DLD1 (cell line): ENCODE measurements at regions not wholly inside any gene's neighbourhood (a gene's known extent, or its start where the extent isn't known, plus 50 kb on each side); places are given as distances from the start of the nearest gene placed in this dataset.

Experiments
- in situ Hi-C: cut with HindIII; loops from 2 replicates; pipeline ENCODE4 v1.10.0; 2017; ENCODE audit warnings: low sequenced_read_pairs

DNA sequence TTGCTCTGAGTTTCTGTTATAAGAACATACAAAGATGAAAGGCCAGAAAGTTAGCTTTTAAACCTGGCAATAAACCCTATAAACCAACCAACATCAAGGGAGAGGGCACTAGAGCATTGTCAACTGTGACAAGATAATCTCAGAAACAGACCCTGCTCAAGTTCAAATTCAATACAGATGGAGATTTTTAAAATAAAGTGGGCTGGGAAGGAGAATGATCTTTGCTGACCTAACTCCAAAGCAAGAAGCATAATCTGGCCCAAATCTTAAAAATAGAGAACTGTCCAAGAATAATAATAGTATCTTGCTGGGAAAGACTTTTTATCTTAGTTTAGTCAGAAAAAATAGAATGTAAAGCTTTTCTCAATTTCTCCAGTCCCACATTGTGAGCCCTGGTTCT, 485.5 kb downstream of the DISC1 start:
- in situ Hi-C loops: no loop called here

DNA sequence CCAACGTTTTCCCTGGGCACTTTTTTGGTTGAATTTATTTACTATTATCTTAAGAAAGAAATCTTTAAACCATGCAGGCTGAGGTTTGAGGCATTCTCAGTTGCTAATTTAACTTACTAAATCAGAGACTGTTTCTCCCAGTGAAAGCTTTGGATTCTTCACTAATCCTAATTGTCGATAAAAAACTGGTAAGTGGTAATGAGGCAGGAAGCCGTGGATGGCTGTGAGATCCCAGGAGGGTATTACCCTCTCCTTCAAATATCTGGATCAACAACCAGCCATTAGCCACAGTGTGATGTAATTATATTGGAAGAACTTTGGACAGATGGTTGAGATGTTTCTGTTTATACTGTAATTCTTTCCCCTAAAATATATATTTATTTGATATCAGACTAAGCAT, 485.0 kb downstream of the DISC1 start:
- in situ Hi-C loops: no loop called here

DNA sequence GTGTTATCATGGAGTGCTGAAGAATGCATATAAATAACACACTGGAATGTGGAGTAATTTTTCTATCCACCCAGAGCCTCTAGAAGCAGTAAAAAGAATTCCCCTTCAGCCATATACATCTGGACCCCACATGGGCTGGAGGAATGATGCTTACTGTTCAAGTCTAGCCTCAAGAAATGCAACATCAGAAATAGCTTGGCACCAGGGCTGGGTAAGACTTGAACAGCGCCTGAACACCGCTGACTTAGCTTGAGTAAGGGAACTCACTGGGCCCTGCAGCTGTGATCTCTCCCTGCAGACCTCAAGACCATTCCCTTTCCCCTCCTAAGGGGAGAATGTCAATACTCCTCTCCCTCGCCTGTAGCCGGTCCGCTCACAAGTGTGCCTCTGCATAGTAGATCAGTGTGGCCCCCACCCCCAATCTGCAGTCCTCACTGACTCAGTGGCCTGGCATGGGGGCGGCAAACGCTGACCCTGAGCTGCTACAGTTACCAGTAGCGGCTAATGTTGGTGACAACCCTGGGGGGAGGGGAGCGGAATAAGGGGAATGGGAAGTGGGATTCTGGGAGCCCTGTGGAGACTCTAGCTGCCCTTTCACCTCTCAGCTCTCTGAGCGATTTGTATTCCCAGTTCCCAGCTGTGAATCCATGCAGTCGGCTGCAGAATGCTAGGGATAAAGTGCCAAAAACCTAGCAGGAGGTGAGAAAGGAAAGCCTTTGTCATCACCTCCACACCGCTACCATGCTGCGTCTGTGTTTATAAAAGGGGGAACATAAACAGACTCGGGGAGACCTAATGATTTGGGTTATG, 483.9 kb downstream of the DISC1 start:
- in situ Hi-C loops: no loop called here

DNA sequence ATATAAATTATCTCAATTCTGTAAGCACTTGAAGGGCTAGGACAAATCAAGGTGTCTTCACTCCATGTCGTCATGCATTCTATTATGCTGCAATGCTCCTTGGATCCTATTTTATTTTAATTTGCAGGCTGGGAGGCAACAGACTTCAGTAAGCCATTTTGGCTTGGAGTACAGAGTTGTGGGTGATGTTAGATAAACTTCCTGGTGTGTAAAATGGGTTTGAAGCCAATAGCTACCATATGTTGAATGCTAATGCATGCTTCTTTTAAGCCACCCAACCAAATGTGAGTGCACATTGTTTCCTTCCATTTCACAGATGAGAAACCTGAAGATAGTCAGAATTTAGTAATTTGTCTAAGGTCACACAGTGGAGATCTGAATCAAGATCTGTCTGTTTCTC, 482.8 kb downstream of the DISC1 start:
- in situ Hi-C loops: no loop called here

DNA sequence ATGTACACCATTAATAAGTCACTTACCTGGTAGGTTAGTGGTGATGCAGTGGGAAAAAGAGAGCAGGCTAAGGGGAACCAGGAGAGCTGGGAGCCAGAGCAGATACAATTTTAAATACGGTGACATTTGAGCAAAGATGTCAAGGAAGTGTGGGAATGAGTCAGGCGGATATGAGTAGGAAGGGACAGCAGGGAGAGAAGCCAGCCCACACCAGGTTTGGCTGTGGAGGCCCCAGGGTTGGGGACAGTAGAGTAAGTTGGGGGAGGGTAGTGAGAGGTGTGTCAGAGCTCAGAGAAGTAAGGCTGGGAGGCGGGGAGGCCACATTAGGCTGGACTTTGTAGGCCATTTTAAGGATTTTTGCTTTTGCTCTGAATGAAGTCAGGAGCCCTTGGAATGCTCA, 482.0 kb downstream of the DISC1 start:
- in situ Hi-C loops: no loop called here

DNA sequence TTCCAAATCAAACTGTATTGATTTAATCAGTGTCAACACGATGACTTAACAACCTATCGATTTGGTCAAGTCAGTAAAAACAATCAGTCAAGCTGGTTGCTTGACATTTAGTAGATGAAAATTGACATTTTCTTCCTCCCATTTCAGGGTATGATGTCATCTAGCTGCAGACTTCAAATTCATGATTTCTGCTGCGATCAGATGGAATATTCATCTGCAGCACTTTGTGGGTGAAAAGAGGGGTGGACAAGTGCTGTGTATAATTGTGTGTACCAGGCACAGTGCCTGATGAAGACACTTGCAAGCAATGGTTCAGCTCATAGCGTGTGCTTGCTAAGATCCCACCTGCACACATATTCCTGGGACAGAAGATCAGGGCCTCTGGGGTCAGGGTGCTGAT, 479.8 kb downstream of the DISC1 start:
- in situ Hi-C loops: no loop called here

DNA sequence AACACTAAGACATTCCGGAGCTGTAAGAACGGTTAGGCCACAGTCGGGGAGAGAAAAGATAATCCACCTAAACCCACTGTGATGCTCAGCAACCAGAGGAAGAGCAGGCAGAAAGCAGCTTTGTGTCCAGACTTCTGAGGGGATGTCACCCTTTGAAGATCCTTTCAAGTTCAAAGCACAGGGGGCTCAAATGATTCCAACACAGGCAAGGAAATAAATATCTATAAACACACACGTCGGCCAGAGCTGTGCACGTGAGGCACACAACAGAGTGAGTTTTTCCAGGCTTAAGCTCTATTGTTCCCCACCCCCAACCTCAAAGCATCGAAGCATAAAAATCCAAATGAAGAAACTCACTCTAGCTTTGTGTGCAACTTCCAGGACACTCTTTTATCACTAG, 479.0 kb downstream of the DISC1 start:
- in situ Hi-C loops: no loop called here

DNA sequence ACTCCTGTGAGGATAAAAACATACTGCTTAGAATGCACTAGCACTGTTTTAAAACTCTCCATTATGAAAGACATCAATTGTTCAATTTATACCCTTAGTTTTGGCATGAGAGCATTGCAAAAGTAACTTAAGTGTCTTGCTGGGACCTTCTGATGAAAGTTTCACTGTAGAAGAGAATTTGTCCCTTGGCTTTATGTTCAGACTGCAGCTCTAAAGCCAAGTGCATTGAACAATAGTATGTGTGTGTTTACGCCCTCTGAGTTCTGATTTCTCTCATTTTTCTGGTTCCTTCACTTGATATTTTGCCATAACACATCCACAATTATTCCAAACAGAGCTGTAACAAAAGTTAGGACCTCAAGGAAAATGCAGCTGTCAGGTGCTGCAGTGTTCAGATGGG, 474.6 kb downstream of the DISC1 start:
- in situ Hi-C loops: no loop called here

DNA sequence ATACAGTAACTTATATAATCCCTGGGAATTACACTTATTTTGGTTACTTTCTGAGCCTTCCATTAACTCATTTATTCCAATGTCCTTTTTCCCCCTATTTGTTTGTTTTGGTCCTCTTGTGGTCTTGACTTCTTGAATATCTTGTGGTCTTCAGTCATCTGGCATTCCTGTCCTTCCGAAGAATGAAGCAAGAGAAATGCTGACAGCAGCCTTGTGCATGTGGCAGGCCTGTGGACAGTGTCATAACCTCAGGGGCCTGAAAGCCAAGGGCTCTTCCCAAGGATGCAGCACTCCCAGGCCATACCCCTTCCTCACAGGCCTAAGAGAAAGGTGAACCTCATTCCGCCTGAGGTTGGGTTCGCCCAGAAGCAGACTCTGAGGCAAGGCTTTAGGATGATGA, 470.2 kb downstream of the DISC1 start:
- in situ Hi-C loops: no loop called here
